Ovary (tissue), 3 donors: ENCODE measurements at regions not wholly inside any gene's neighbourhood (a gene's known extent, or its start where the extent isn't known, plus 50 kb on each side); places are given as distances from the start of the nearest gene placed in this dataset.

Source experiments
- EP300 ChIP-seq: sonication (generic); formaldehyde crosslinking; IDR thresholded peaks from one replicate; pipeline ENCODE4 v1.6.1; 2017; ENCODE audit warnings: antibody characterized with exemption
- TF ChIP-seq, protein P1 (sequence below), 3 donors: fragments of 450-650 bp in 2 of 3; fragments of 200-600 bp in 1 of 3; IDR thresholded peaks; one replicate each; pipeline versions ENCODE4 v1.5.1 to v1.8.0; 2016 to 2022; ENCODE audit warnings: antibody characterized with exemption in 3 of 3, mild to moderate bottlenecking in 1 of 3
- donor health status: DM: no; HTN: no; CAD: no.

DNA sequence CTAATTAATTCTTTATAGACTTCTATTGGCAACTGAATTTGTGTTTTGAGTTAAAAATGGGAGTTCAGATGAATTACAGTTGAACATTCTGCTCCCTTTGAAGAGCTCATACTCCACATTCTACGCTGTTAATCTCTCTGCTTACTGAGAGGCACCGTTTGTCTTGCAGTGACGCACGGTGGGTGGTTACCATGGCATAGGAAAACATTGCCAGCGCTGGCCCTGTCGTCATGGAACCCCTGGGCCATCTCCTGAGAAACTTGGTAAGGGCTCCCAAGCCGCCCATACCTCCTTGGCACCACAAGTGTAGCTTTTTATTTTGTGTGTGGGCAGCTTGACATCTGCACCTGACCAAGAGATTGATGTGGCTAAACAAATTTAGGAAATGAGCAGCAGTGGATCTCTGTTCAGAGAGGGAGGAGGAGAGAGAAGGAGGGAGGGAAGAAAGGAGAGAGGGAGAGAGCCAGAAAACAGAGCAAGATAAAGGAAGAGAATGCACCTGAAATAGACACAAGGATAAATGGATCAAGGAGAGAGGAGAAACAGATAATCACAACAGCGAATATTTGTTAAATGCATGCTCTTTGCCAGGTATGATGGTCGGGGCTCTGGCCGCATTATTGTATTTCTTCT is 398.5 kb downstream of the HAPSTR1 start:
- TF ChIP-seq, protein P1, sequence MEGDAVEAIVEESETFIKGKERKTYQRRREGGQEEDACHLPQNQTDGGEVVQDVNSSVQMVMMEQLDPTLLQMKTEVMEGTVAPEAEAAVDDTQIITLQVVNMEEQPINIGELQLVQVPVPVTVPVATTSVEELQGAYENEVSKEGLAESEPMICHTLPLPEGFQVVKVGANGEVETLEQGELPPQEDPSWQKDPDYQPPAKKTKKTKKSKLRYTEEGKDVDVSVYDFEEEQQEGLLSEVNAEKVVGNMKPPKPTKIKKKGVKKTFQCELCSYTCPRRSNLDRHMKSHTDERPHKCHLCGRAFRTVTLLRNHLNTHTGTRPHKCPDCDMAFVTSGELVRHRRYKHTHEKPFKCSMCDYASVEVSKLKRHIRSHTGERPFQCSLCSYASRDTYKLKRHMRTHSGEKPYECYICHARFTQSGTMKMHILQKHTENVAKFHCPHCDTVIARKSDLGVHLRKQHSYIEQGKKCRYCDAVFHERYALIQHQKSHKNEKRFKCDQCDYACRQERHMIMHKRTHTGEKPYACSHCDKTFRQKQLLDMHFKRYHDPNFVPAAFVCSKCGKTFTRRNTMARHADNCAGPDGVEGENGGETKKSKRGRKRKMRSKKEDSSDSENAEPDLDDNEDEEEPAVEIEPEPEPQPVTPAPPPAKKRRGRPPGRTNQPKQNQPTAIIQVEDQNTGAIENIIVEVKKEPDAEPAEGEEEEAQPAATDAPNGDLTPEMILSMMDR (IDR thresholded peaks at IDR 0.05): no peak
- TF ChIP-seq EP300: no peak
